ENCODE measurements at regions not wholly inside any gene's neighbourhood (a gene's known extent, or its start where the extent isn't known, plus 50 kb on each side); places are given as distances from the start of the nearest gene placed in this dataset.

DNA sequence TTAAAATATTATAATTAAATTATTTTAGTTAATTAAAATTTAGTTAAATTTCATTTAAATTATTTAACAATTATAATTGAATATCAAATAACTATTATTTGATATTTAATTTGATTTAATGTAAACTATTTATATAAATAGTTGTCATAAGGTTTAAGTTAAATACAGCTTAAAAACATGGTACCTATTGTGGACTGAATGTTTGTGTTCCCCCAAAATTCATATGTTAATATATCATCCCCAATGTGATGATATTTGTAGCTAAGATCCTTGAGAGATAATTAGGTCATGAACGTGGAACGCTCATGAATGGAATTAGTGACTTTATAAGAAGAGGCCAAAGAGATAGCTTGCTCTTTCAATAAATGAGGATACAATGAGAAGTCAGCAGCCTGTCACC, 505.7 kb upstream of the LRATD1 start:
- no peaks in the 10 kb centered on the region for H3K4me1 ChIP-seq (ENCODE audit: control insufficient read depth in 2 of 2, insufficient read depth in 2 of 2, low read length in 2 of 2)
- H3K9ac ChIP-seq (ENCODE audit: low read length): no peak overlapping the region
- Mint-ChIP-seq H3K4me1 (no peaks in the 10 kb centered on the region), H3K27ac (no peak overlapping the region), H3K4me3 (no peak overlapping the region), H3K27me3 (no peaks in the 10 kb centered on the region), H3K9me3 (ENCODE audit: insufficient read depth) (no peaks in the 10 kb centered on the region)
- WGBS (ENCODE audit: insufficient coverage): no CpG with 5 or more reads among the region's 2 CpGs
- ChIA-PET POLR2A (no interaction called here), CTCF (no interaction called here)
- no peak for TF ChIP-seq EZH2 (IDR thresholded peaks at IDR 0.05; ENCODE audit: borderline replicate concordance, insufficient read depth, low read depth, low read length, poor library complexity, severe bottlenecking)
- TF ChIP-seq, protein P1, sequence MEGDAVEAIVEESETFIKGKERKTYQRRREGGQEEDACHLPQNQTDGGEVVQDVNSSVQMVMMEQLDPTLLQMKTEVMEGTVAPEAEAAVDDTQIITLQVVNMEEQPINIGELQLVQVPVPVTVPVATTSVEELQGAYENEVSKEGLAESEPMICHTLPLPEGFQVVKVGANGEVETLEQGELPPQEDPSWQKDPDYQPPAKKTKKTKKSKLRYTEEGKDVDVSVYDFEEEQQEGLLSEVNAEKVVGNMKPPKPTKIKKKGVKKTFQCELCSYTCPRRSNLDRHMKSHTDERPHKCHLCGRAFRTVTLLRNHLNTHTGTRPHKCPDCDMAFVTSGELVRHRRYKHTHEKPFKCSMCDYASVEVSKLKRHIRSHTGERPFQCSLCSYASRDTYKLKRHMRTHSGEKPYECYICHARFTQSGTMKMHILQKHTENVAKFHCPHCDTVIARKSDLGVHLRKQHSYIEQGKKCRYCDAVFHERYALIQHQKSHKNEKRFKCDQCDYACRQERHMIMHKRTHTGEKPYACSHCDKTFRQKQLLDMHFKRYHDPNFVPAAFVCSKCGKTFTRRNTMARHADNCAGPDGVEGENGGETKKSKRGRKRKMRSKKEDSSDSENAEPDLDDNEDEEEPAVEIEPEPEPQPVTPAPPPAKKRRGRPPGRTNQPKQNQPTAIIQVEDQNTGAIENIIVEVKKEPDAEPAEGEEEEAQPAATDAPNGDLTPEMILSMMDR (IDR thresholded peaks at IDR 0.05): no peak
- no peaks in the 10 kb centered on the region for H3K79me2 ChIP-seq (ENCODE audit: control insufficient read depth, insufficient read depth, low read length)
- no peaks in the 10 kb centered on the region for H3K27me3 ChIP-seq (replicated peaks in 1 of 4; ENCODE audit: control extremely low read depth in 1 of 4, control insufficient read depth in 3 of 4, insufficient read depth in 4 of 4, low read length in 3 of 4)
- DNase-seq (no peak), ATAC-seq (ENCODE audit: low read depth) (no peak)
- H2AFZ ChIP-seq (ENCODE audit: insufficient read depth, low read depth, low read length, poor library complexity, severe bottlenecking): no peak overlapping the region
- H3K4me3 ChIP-seq (ENCODE audit: control extremely low read depth in 1 of 5, extremely low read depth in 1 of 5, insufficient read depth in 1 of 5, low read depth in 2 of 5, low read length in 4 of 5): no peak overlapping the region
- H4K20me1 ChIP-seq (ENCODE audit: control insufficient read depth, insufficient read depth, low read length, poor library complexity, severe bottlenecking): no peaks in the 10 kb centered on the region
- intact Hi-C loops (cut with micrococcal nuclease): no loop called here
- H3K9me3 ChIP-seq (ENCODE audit: control extremely low read depth in 1 of 3, control insufficient read depth in 2 of 3, insufficient read depth in 1 of 3, low read length in 2 of 3): no peaks in the 10 kb centered on the region
- no peaks in the 10 kb centered on the region for H3K36me3 ChIP-seq (replicated peaks in 1 of 2; ENCODE audit: control extremely low read depth in 1 of 2, control insufficient read depth in 1 of 2, extremely low read depth in 1 of 2, insufficient read depth in 2 of 2, low read length in 1 of 2)
- no peak overlapping the region for H3K4me2 ChIP-seq (replicated peaks; ENCODE audit: low read depth, low read length, poor library complexity, severe bottlenecking)
- no peak overlapping the region for H3K27ac ChIP-seq (ENCODE audit: low read length in 2 of 2)

DNA sequence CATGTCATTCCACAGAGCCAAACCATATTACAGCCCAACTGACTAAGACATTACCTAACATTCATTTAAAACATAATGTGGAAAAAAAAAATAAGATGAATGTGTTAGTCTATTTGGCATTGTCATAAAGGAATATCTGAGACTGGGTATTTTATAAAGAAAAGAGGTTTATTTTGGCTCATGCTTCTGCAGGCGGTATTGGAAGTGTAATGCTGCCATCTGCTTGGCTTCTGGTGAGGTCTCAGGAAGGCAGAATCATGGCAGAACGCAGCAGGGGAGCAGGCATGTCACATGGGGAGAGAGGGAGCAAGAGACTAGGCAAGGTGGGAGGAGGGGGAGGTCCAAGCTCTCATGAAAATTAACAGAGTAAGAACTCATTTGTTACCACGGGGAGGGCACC, 504.8 kb upstream of the LRATD1 start:
- H3K9me3 ChIP-seq (ENCODE audit: control extremely low read depth in 1 of 3, control insufficient read depth in 2 of 3, insufficient read depth in 1 of 3, low read length in 2 of 3): no peaks in the 10 kb centered on the region
- no peaks in the 10 kb centered on the region for H3K4me1 Mint-ChIP-seq
- H3K9ac ChIP-seq (ENCODE audit: low read length): no peak overlapping the region
- no peak overlapping the region for H3K4me3 ChIP-seq (ENCODE audit: control extremely low read depth in 1 of 5, extremely low read depth in 1 of 5, insufficient read depth in 1 of 5, low read depth in 2 of 5, low read length in 4 of 5)
- no peak for TF ChIP-seq EZH2 (IDR thresholded peaks at IDR 0.05; ENCODE audit: borderline replicate concordance, insufficient read depth, low read depth, low read length, poor library complexity, severe bottlenecking)
- TF ChIP-seq, protein P1 (IDR thresholded peaks at IDR 0.05): no peak
- H3K27ac ChIP-seq (ENCODE audit: low read length in 2 of 2): no peak overlapping the region
- no peaks in the 10 kb centered on the region for H3K36me3 ChIP-seq (replicated peaks in 1 of 2; ENCODE audit: control extremely low read depth in 1 of 2, control insufficient read depth in 1 of 2, extremely low read depth in 1 of 2, insufficient read depth in 2 of 2, low read length in 1 of 2)
- no peaks in the 10 kb centered on the region for H4K20me1 ChIP-seq (ENCODE audit: control insufficient read depth, insufficient read depth, low read length, poor library complexity, severe bottlenecking)
- H3K4me2 ChIP-seq (replicated peaks; ENCODE audit: low read depth, low read length, poor library complexity, severe bottlenecking): no peak overlapping the region
- H2AFZ ChIP-seq (ENCODE audit: insufficient read depth, low read depth, low read length, poor library complexity, severe bottlenecking): no peak overlapping the region
- 76% methylated on average over 2 of the region's 3 CpGs for WGBS (ENCODE audit: insufficient coverage)
- no peaks in the 10 kb centered on the region for H3K27me3 ChIP-seq (replicated peaks in 1 of 4; ENCODE audit: control extremely low read depth in 1 of 4, control insufficient read depth in 3 of 4, insufficient read depth in 4 of 4, low read length in 3 of 4)
- ChIA-PET POLR2A (no interaction called here), CTCF (no interaction called here)
- intact Hi-C loops (cut with micrococcal nuclease): no loop called here
- no peak overlapping the region for H3K4me3 Mint-ChIP-seq
- DNase-seq (no peak), ATAC-seq (ENCODE audit: low read depth) (no peak)
- H3K9me3 Mint-ChIP-seq (ENCODE audit: insufficient read depth): peaks cover 1% of the 10 kb centered on the region
- no peaks in the 10 kb centered on the region for H3K27me3 Mint-ChIP-seq
- H3K4me1 ChIP-seq (ENCODE audit: control insufficient read depth in 2 of 2, insufficient read depth in 2 of 2, low read length in 2 of 2): no peaks in the 10 kb centered on the region
- H3K27ac Mint-ChIP-seq: no peak overlapping the region
- no peaks in the 10 kb centered on the region for H3K79me2 ChIP-seq (ENCODE audit: control insufficient read depth, insufficient read depth, low read length)

Measured in B cell (primary cell).